CD14-positive monocyte (primary cell): ENCODE measurements at regions not wholly inside any gene's neighbourhood (a gene's known extent, or its start where the extent isn't known, plus 50 kb on each side); places are given as distances from the start of the nearest gene placed in this dataset.

Source experiments
- DNase-seq, 3 donors: peaks; one replicate each; pipeline ENCODE4 v3.0.0-alpha.2; 2011 to 2022
- H2AFZ ChIP-seq: 2 replicates; pipeline ENCODE4 v1.6.0; 2012; ENCODE audit warnings: mild to moderate bottlenecking, low read depth, low read length, inconsistent platforms; ENCODE audit not compliant: insufficient read depth, poor library complexity, severe bottlenecking
- H3K27ac ChIP-seq, 2 donors: 1 replicate in 1 of 2; 2 replicates in 1 of 2; pipeline ENCODE4 v1.5.1; 2012 to 2013; ENCODE audit warnings: low read length in 2 of 2, control low read depth in 1 of 2, inconsistent platforms in 1 of 2, low read depth in 1 of 2, mild to moderate bottlenecking in 1 of 2
- H3K27me3 ChIP-seq, 2 donors: one replicate each; pipeline versions ENCODE4 v1.6.0 to v1.6.1; 2011 to 2013; ENCODE audit warnings: low read length in 2 of 2; ENCODE audit not compliant: control insufficient read depth in 2 of 2, insufficient read depth in 2 of 2
- H3K36me3 ChIP-seq, 2 donors: replicated peaks in 1 of 2; 1 replicate in 1 of 2; 2 replicates in 1 of 2; pipeline versions ENCODE4 v1.5.1 to v1.6.1; 2012 to 2013; ENCODE audit warnings: low read length in 2 of 2, control low read depth in 1 of 2, inconsistent platforms in 1 of 2, mild to moderate bottlenecking in 1 of 2; ENCODE audit not compliant: insufficient read depth in 2 of 2, control insufficient read depth in 1 of 2
- H3K4me1 ChIP-seq, 2 donors: 1 replicate in 1 of 2; 2 replicates in 1 of 2; pipeline versions ENCODE4 v1.5.1 to v1.6.1; 2012 to 2013; ENCODE audit warnings: low read length in 2 of 2, control low read depth in 1 of 2, inconsistent platforms in 1 of 2, mild to moderate bottlenecking in 1 of 2, moderate library complexity in 1 of 2; ENCODE audit not compliant: insufficient read depth in 2 of 2, control insufficient read depth in 1 of 2
- H3K4me2 ChIP-seq: replicated peaks from 2 replicates; pipeline ENCODE3; 2012; ENCODE audit warnings: low read length, moderate library complexity, mild to moderate bottlenecking; ENCODE audit not compliant: poor library complexity, severe bottlenecking; ENCODE audit errors: extremely low read depth
- H3K4me3 ChIP-seq, 3 experiments: fragments of 200-600 bp in 1 of 3; sonication (generic) in 1 of 3; replicated peaks in 1 of 3; 1 replicate in 2 of 3; 2 replicates in 1 of 3; pipeline ENCODE4 v1.5.1; 2011 to 2013; ENCODE audit warnings: low read length in 3 of 3, mild to moderate bottlenecking in 3 of 3, control low read depth in 2 of 3, low read depth in 2 of 3, inconsistent platforms in 1 of 3, moderate library complexity in 1 of 3
- H3K79me2 ChIP-seq: 2 replicates; pipeline ENCODE4 v1.6.0; 2012; ENCODE audit warnings: mild to moderate bottlenecking, control low read depth, inconsistent platforms, low read length, moderate library complexity; ENCODE audit not compliant: insufficient read depth
- H3K9ac ChIP-seq: 2 replicates; pipeline ENCODE4 v1.6.0; 2017; ENCODE audit warnings: low read length, mild to moderate bottlenecking; ENCODE audit not compliant: insufficient read depth, poor library complexity, severe bottlenecking
- H3K9me3 ChIP-seq, 2 donors: replicated peaks in 1 of 2; 1 replicate in 1 of 2; 2 replicates in 1 of 2; pipeline versions ENCODE4 v1.5.1 to v1.6.1; 2012 to 2013; ENCODE audit warnings: low read length in 2 of 2, control low read depth in 1 of 2; ENCODE audit not compliant: control insufficient read depth in 1 of 2, insufficient read depth in 1 of 2
- H4K20me1 ChIP-seq: 2 replicates; pipeline ENCODE4 v1.6.0; 2012; ENCODE audit warnings: mild to moderate bottlenecking, low read length, control low read depth, moderate library complexity; ENCODE audit not compliant: insufficient read depth
- H3K27ac Mint-ChIP-seq, 7 donors: one replicate each; pipeline ENCODE4 v1.8.0; 2020; ENCODE audit warnings: mild to moderate bottlenecking in 7 of 7, mixed read lengths in 7 of 7, moderate library complexity in 6 of 7, inconsistent platforms in 2 of 7
- H3K27me3 Mint-ChIP-seq, 3 donors: one replicate each; pipeline ENCODE4 v1.8.0; 2021 to 2022; ENCODE audit warnings: low read depth in 3 of 3, mild to moderate bottlenecking in 3 of 3, mixed read lengths in 3 of 3, moderate library complexity in 3 of 3, inconsistent platforms in 1 of 3
- H3K36me3 Mint-ChIP-seq, 2 donors: one replicate each; pipeline ENCODE4 v1.8.0; 2020; ENCODE audit warnings: mixed read lengths in 2 of 2, inconsistent platforms in 1 of 2, mild to moderate bottlenecking in 1 of 2
- H3K4me1 Mint-ChIP-seq: one replicate; pipeline ENCODE4 v1.8.0; 2020; ENCODE audit warnings: mild to moderate bottlenecking, mixed read lengths
- H3K4me3 Mint-ChIP-seq, 2 donors: one replicate each; pipeline ENCODE4 v1.8.0; 2020; ENCODE audit warnings: mild to moderate bottlenecking in 2 of 2, mixed read lengths in 2 of 2, moderate library complexity in 1 of 2
- H3K9me3 Mint-ChIP-seq, 7 donors: one replicate each; pipeline ENCODE4 v1.8.0; 2020 to 2022; ENCODE audit warnings: mixed read lengths in 7 of 7, mild to moderate bottlenecking in 6 of 7, moderate library complexity in 6 of 7, inconsistent platforms in 2 of 7
- CTCF ChIP-seq: fragments of 200-600 bp; IDR thresholded peaks from one replicate; pipeline ENCODE4 v1.8.0; 2022; ENCODE audit warnings: antibody characterized with exemption, mild to moderate bottlenecking
- WGBS: methylation state at CpG from one replicate; pipeline ENCODE4 v1.1.5; 2013; ENCODE audit warnings: missing lambda C conversion rate; ENCODE audit not compliant: insufficient coverage; 5-methylcytosine and 5-hydroxymethylcytosine counted together
- intact Hi-C, 2 donors: fragments of 100-400 bp; cut with micrococcal nuclease; formaldehyde crosslinking; loops; one replicate each; pipeline versions ENCODE4 v1.15.0 to v1.15.1; 2023

DNA sequence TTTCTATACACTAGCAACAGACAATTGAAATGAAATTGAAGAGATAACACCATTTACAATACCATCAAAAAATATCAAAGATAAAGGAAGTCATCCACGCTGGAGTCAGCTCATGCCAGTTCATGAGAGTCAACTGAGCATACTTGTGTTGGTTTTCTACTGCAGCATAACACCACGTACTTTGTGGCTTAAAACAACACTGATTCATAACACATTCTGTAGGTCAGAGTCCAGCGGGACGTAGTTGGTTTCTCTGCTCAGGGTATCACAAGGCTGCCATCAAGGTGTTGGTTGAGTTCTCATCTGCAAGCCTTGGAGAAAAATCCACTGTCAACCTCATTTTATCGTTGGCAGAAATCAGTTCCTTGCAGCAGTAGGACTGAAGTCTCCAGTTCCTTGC lies 84.2 kb downstream of the TEX51 start:
- no peaks in the 10 kb centered on the region for H3K4me1 ChIP-seq
- H4K20me1 ChIP-seq = no peaks in the 10 kb centered on the region
- Mint-ChIP-seq H3K4me3 (no peak overlapping the region), H3K36me3 (no peaks in the 10 kb centered on the region), H3K4me1 (no peaks in the 10 kb centered on the region), H3K27me3 (peaks cover 0 to 4% (median 4%) of the 10 kb centered on the region in 3 donors), H3K9me3 (no peaks in the 10 kb centered on the region), H3K27ac (no peak overlapping the region)
- no peak overlapping the region for H3K4me3 ChIP-seq
- no peak overlapping the region for H3K27ac ChIP-seq
- WGBS = 93% methylated on average over 3 of the region's 5 CpGs
- no peak overlapping the region for H2AFZ ChIP-seq
- no peak overlapping the region for H3K9ac ChIP-seq
- no peak overlapping the region for H3K4me2 ChIP-seq
- no peaks in the 10 kb centered on the region for H3K27me3 ChIP-seq
- TF ChIP-seq CTCF = no peak
- DNase-seq = no peak
- intact Hi-C loops = no loop called here
- no peaks in the 10 kb centered on the region for H3K9me3 ChIP-seq
- H3K36me3 ChIP-seq = no peaks in the 10 kb centered on the region
- no peaks in the 10 kb centered on the region for H3K79me2 ChIP-seq

- DNase-seq = no peak
- H3K36me3 Mint-ChIP-seq = no peaks in the 10 kb centered on the region
- 90% methylated on average over 4 of the region's 6 CpGs for WGBS
Measured at GRCh38 chr2:126986631-126987187, 88.0 kb downstream of the TEX51 start.

More at GRCh38 chr2:126986631-126987187, 88.0 kb downstream of the TEX51 start:
- intact Hi-C loops = no loop called here
- Mint-ChIP-seq H3K4me1 (no peaks in the 10 kb centered on the region), H3K9me3 (peaks cover 0 to 5% (median 0%) of the 10 kb centered on the region in 7 donors), H3K4me3 (no peak overlapping the region), H3K27ac (no peak overlapping the region), H3K27me3 (peaks cover 3 to 10% (median 5%) of the 10 kb centered on the region in 3 donors)
- H3K4me1 ChIP-seq = no peaks in the 10 kb centered on the region
- TF ChIP-seq CTCF = no peak
- H3K4me3 ChIP-seq = no peak overlapping the region
- H3K9me3 ChIP-seq = no peaks in the 10 kb centered on the region
- H4K20me1 ChIP-seq = no peaks in the 10 kb centered on the region
- H3K9ac ChIP-seq = no peak overlapping the region
- H3K27me3 ChIP-seq = no peaks in the 10 kb centered on the region
- H3K4me2 ChIP-seq = no peak overlapping the region
- H3K27ac ChIP-seq = no peak overlapping the region
- no peaks in the 10 kb centered on the region for H3K79me2 ChIP-seq
- no peaks in the 10 kb centered on the region for H3K36me3 ChIP-seq
- no peak overlapping the region for H2AFZ ChIP-seq
